ENCODE measurements at regions not wholly inside any gene's neighbourhood (a gene's known extent, or its start where the extent isn't known, plus 50 kb on each side); places are given as distances from the start of the nearest gene placed in this dataset.

DNA sequence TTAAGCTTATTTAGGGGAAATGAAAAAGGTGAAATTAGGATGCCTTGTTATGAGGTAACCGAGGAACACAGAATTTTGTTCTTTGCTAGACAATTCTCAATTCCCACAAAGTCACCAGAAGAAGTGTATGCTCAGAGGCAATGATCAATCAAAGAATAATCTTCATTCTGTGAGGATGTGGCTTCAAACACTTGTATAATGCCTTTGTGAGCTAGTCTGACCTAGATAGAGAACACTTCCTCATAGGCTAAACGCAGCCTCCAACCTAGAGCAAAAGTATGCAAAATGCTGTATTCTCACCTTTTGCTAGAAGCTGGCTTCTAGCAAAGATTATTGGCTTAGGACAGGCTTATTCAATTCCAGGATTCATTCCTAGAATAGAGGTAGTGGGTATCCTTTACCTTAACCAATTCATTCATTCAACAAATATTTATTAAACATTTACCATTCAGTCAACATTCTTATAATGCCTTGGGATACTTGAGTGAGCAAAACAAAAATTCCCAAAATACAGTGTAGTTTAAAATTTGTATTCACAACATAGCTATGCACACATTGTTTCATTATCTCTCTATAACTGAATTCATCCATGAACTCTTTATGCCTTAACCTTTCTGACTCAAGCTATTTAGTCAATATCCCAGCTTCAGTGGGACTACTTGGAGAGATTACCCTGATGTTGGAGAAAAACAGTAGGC lies 530.2 kb downstream of the PTPRC start:
- no peak for FAIRE-seq

- no peak for FAIRE-seq
Measured at GRCh38 chr1:199170711-199171110, 531.9 kb downstream of the PTPRC start.

DNA sequence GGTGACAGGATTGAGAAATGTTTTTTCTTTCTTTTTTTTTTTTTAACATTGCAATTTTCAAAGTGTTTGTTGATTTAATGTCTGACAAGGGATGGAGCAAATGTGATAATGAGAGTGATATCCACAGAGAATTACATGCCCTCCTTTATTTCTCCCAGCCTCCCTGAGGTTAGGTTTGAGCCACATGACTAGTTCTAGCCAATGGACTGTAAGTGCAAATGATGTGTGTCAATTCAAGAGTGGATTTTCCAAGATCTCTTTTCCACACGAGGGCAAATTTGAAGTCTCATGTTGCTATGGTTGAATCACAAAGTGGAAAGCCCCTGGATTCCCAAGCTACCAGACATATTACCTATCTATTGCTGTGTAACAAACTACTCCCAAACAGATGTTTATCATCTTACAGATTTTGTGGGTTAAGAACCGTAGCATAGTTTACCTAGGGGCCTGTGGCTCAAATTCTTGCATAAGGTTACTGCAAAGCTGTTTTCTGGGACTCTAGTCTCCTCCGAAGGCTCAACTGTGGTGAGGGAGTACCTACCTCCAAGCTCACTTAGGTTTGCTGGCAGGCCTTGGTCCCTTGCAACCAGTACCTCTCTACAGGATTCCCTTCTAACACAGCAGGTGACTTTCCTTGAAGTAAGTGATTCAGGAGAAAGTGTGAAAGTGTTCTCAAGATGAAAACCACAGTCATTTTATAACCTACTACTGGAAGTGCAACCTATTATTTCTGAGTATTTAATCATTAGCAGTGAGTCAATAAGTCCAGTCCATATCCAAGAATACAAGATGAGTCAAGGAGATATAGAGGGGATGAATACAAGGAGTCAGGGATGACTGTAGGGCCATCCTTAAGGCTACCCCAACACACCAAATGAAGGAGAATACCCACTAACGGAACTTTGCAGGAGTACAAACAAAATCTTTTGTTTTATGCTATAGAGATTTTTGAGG lies 533.6 kb downstream of the PTPRC start:
- no peak for FAIRE-seq

- no peak for FAIRE-seq
Measured at GRCh38 chr1:199173356-199173755, 534.5 kb downstream of the PTPRC start.

GRCh38 chr1:199174336-199174735 lies 535.5 kb downstream of the PTPRC start:
- no peak for FAIRE-seq

GRCh38 chr1:199176713-199177112 lies 537.9 kb downstream of the PTPRC start:
- no peak for FAIRE-seq

- FAIRE-seq = no peak
Measured at GRCh38 chr1:199177241-199177640, 538.4 kb downstream of the PTPRC start.

DNA sequence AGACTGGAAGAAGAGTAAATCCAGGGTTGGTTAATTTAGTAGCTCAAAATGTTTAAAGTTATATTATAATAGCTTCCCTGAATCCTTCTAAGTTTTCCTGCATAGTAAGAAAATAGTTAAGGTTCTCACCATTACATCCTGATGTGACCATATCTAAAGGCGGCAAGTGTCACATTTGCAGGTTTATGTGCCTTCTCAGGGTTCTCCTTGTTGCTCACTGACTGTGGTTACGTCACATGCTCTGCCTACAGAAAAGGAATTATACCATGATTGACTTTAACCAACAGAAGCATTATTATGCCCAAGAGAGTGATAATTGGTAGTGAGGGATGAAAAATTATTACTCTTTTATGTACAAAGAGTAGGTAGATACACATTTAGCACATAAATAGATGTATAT lies 539.8 kb downstream of the PTPRC start:
- no peak for FAIRE-seq

GRCh38 chr1:199182186-199182843 lies 543.5 kb downstream of the PTPRC start:
- no peak for FAIRE-seq

DNA sequence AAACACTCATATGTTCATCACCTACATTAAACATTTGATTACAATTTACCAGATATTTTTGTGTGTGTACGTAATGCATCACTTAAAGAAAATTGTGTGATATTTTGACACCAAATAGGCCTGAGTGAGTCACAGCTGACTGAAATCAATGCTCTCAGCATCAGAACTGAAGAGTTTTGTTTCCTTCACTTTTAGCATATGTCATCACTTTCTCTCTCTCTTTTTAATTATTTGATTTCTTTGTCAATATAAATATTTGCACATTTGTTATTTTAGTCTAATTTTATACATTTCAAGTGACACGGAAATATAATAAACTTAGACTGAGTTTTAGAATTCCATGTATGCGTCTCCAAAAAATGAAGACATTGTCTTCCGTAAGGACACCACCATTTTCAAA lies 545.3 kb downstream of the PTPRC start:
- FAIRE-seq = no peak

GRCh38 chr1:199194862-199195261 lies 556.0 kb downstream of the PTPRC start:
- FAIRE-seq = no peak

DNA sequence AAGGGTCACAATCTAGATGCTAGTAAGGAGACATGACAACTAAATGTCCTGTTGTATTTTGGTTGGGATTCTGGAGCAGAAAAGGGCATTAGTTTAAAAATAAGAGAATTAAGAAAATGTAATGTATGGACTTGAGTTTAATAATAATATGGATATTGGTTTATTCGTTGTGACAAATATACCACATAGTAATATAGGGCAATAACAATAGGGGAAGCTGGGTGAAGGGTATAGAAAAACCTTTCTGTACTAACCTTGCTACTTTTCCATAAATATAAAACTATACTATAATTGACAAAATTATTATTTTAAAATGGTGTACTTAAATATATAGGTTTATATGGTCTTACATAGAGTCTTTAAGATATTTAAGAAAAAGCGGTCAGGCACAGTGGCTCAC lies 558.9 kb downstream of the PTPRC start:
- no peak for FAIRE-seq

- FAIRE-seq = no peak
Measured at GRCh38 chr1:199202331-199202730, 563.5 kb downstream of the PTPRC start.

DNA sequence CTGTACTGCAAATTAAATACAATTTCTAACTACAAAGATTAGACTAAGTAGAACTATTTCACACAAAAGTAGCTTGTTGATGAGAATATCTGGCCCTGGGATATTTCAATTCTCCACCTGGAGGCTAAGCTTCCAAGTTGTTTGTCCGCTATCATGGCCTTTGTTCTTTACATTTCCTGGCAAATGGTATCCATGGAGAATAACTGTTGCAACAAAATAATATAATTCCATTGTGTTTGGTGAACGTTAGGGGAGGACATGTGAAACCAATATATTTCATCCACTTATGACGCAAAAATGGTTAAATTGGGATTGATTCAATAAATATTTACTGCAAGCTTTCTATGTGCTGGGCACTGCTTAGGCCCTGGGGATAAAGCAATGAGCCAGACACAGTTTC lies 565.4 kb downstream of the PTPRC start:
- no peak for FAIRE-seq

DNA sequence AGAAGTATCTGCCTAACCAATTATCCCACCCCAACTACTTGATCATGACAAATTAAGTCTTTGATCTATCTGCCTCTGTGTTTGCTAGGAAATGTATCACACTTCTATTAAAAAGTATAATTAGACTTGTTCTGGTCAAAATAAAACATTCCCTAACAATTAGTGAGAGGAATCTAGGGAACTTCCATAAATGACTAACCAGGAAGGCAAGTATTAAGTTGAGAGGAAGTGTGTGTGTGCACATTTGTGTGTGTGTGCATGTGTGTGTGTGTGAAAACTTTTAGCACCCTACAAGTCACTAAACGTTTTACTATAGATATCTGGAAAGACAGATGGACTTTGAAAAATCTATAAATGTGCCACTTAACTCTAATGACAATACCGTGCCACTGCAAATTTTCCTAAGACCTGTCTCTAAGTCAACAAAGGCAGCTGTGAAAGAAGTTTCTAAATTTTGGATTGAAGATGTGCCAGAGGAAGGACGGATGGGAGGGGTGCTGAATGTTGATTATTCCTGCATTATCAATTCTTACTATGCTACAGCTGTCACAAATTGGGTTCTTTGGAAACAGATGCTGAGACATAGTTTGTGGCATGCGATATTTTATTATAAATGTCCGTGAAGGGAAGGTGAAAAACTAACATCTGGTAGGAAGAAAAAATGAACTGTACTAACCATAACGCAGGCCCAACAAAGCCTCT lies 567.1 kb downstream of the PTPRC start:
- no peak for FAIRE-seq

DNA sequence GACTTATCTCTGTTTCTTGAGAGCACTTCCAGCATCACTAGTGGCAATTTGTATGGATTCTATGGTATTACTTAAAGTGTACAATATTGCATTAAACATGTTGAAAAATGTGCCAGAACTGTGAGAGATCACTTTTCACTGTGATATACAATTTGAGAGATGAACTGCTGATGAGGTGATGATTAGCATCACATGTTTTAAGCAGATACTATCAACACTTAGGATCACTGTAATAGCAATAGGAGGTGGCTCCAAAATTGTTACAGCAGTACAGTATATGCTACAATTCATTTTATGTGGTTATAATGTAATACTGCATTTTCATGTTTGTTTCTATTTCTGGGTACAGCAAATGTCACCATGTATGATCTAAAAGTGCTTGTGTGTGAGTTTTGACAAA lies 570.0 kb downstream of the PTPRC start:
- FAIRE-seq = no peak

DNA sequence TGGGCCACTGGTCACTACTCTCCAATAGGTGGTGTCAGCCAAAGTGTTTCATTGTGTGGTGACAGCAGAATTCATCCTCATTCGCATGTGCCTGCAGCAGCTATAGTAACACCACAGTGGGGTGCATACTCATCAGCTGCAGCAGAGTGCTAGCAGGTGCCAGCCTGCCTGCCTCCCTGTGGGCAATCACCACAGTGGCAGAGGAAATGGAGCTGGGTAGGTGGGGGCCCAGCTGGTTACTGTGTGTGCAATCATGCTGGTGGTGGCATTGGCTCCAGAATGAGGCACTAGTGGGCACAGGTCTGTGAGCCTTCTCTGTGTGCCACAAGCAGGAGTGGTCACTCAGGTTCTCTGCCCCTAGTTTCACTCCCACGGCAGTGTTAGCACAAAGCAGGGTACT lies 579.2 kb downstream of the PTPRC start:
- FAIRE-seq = no peak

GRCh38 chr1:199218533-199218932 lies 579.7 kb downstream of the PTPRC start:
- FAIRE-seq = no peak

DNA sequence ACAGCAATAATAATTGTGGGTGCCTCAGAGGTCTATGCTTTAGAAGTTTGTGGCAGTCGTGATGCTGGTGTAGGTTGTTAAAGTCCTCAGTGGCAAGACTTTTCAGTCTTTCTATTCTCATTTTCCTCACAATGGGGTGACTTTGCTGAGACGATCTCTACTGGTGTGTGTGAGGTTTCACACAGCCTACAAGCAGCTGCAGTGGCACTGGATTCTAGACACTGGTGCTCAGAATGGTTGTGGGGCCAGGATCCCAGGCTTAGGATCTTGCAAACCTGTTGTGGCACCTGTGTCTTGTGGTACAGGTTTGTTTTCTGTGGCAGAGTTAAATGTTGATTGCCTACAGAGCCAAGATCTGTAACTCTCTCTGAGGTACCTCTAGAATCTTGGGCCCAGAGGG lies 581.2 kb downstream of the PTPRC start:
- FAIRE-seq = no peak

DNA sequence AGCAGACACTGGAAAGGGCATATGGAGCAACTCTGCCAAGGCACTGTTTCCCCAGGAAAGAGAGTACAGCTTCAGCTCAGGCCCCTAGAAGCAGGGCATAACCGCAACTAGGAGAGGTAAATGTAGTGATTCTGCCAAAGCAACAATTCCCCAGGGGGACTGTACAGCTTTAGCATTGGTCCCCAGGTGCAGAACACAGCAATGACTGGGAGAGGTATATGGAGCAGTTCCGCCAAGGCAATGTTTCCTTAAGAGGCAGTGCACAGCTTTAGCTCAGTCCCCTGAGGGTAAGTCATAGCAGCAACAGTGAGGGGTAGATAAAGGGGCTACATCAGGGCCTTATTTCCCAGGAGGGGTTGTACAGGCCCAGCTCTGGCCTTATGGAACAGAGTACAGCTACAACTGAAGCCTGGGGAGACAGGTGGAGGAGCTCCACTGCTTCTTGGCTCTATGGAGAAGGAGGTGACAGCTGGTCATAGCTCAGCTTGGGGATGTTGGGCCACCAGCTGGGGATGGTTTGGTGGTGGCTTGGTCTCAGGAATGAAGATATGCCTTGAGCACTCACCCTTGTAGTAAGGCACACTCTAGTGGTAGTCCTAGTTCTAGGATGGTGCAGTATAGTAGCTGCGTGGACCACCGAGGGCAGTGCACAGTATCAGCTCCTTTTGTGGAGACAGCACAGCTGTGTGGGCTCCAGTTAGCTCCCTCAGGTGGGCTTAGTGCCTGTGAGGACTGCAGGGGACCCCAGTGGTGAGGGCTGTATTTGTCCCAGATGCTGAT lies 582.7 kb downstream of the PTPRC start:
- FAIRE-seq = no peak

- no peak for FAIRE-seq
Measured at GRCh38 chr1:199223936-199224335, 585.1 kb downstream of the PTPRC start.

DNA sequence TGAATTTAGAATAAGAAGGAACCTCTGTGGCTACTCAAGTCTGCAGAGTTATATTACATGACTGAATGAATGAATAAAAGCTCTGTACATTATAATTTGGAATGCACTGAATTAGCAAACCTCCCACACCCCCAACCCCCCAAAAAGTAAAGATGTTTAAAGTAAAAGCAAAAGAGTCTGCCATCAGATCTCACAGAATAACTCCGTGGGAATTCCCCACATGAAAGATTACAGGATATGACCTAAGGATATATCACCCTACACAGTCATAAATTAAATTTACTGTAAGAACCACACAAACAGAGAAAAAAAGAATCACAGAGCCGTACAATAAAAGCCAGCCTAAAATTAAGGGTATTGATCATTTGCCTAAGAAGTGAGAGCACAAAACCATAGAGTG lies 587.3 kb downstream of the PTPRC start:
- FAIRE-seq = no peak

All from colon (tissue), 2 donors.